GM18870 (cell line): ENCODE measurements at regions not wholly inside any gene's neighbourhood (a gene's known extent, or its start where the extent isn't known, plus 50 kb on each side); places are given as distances from the start of the nearest gene placed in this dataset.

Experiments
- ATAC-seq: cut with Tn5 transposase; IDR thresholded peaks from one replicate; pipeline ENCODE4 v1.9.1; 2021; ENCODE audit warnings: moderate library complexity; ENCODE audit not compliant: unreplicated experiment

GRCh38 chr3:76754247-76754646 is 285.7 kb upstream of the ROBO2 start:
- no peak for ATAC-seq

- no peak for ATAC-seq
These were observed 283.3 kb upstream of the ROBO2 start for GRCh38 chr3:76756577-76756976.

GRCh38 chr3:76760336-76760735 is 279.6 kb upstream of the ROBO2 start:
- no peak for ATAC-seq

- ATAC-seq: no peak
These were observed 274.4 kb upstream of the ROBO2 start for GRCh38 chr3:76765511-76765910.

GRCh38 chr3:76768912-76769311 is 271.0 kb upstream of the ROBO2 start:
- ATAC-seq: no peak

- ATAC-seq: no peak
These were observed 263.0 kb upstream of the ROBO2 start for GRCh38 chr3:76776927-76777326.

- no peak for ATAC-seq
These were observed 251.7 kb upstream of the ROBO2 start for GRCh38 chr3:76788206-76788605.

- no peak for ATAC-seq
These were observed 250.7 kb upstream of the ROBO2 start for GRCh38 chr3:76789237-76789636.

GRCh38 chr3:76811418-76811817 is 228.5 kb upstream of the ROBO2 start:
- ATAC-seq: no peak

GRCh38 chr3:76812649-76813242 is 227.2 kb upstream of the ROBO2 start:
- no peak for ATAC-seq

GRCh38 chr3:76815561-76815960 is 224.3 kb upstream of the ROBO2 start:
- ATAC-seq: no peak

GRCh38 chr3:76820481-76820880 is 219.4 kb upstream of the ROBO2 start:
- no peak for ATAC-seq

GRCh38 chr3:76824658-76825240 is 215.2 kb upstream of the ROBO2 start:
- no peak for ATAC-seq

- no peak for ATAC-seq
These were observed 213.0 kb upstream of the ROBO2 start for GRCh38 chr3:76826861-76827260.

- ATAC-seq: no peak
These were observed 212.1 kb upstream of the ROBO2 start for GRCh38 chr3:76827701-76828226.

- ATAC-seq: no peak
These were observed 205.2 kb upstream of the ROBO2 start for GRCh38 chr3:76834657-76835056.

- ATAC-seq: no peak
These were observed 198.2 kb upstream of the ROBO2 start for GRCh38 chr3:76841747-76842146.

GRCh38 chr3:76842216-76842615 is 197.7 kb upstream of the ROBO2 start:
- ATAC-seq: no peak

- ATAC-seq: no peak
These were observed 184.4 kb upstream of the ROBO2 start for GRCh38 chr3:76855451-76855850.

GRCh38 chr3:76859596-76859995 is 180.3 kb upstream of the ROBO2 start:
- ATAC-seq: no peak

- ATAC-seq: no peak
These were observed 175.5 kb upstream of the ROBO2 start for GRCh38 chr3:76864355-76864754.

- ATAC-seq: peak; percentile 73
These were observed 173.0 kb upstream of the ROBO2 start for GRCh38 chr3:76866729-76867408.
